ENCODE measurements at regions not wholly inside any gene's neighbourhood (a gene's known extent, or its start where the extent isn't known, plus 50 kb on each side); places are given as distances from the start of the nearest gene placed in this dataset.
"Not testable (repeated sequence)": the region's sequence is repeated elsewhere in the genome, so short reads cannot be mapped to it uniquely, and the experiment has no call there.

DNA sequence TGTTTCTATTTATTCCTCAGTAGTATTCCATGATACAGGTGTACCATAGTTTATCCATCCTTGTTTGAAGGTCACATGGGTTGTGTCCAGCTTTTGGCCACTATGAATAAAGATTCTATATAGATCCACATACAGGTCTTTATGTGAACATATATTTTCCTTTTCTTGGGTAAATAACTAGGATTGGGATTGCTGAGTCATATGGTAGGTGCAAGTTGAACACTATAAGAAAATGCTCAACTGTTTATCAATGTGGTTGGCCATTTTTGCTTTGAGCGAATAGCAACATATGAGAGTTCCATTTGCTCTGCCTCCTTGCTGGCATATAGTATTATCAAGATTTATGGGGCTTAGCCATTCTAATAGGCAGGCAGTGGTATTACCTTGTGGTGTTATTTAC lies 170.2 kb upstream of the KCNJ15 start:
- ATAC-seq: no peak
- Histone ChIP-seq H3K36me3 (no peaks in the 10 kb centered on the region), H3K27ac (no peak overlapping the region), H3K9me3 (no peaks in the 10 kb centered on the region), H3K4me3 (no peak overlapping the region), H3K27me3 (no peaks in the 10 kb centered on the region), H3K4me1 (no peaks in the 10 kb centered on the region)
- TF ChIP-seq, protein P1, sequence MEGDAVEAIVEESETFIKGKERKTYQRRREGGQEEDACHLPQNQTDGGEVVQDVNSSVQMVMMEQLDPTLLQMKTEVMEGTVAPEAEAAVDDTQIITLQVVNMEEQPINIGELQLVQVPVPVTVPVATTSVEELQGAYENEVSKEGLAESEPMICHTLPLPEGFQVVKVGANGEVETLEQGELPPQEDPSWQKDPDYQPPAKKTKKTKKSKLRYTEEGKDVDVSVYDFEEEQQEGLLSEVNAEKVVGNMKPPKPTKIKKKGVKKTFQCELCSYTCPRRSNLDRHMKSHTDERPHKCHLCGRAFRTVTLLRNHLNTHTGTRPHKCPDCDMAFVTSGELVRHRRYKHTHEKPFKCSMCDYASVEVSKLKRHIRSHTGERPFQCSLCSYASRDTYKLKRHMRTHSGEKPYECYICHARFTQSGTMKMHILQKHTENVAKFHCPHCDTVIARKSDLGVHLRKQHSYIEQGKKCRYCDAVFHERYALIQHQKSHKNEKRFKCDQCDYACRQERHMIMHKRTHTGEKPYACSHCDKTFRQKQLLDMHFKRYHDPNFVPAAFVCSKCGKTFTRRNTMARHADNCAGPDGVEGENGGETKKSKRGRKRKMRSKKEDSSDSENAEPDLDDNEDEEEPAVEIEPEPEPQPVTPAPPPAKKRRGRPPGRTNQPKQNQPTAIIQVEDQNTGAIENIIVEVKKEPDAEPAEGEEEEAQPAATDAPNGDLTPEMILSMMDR (IDR thresholded peaks at IDR 0.05 in 4 of 5, conservative IDR thresholded peaks at IDR 0.05 in 1 of 5): no peak
- TF ChIP-seq POLR2A (IDR thresholded peaks at IDR 0.05): no peak
- DNase-seq: no peak
- intact Hi-C loops (cut with DNase I; ENCODE audit: low total_unique reads) (no loop called here), in situ Hi-C loops (cut with MboI; ENCODE audit: low sequenced_read_pairs in 4 of 4) (no loop called here)

DNA sequence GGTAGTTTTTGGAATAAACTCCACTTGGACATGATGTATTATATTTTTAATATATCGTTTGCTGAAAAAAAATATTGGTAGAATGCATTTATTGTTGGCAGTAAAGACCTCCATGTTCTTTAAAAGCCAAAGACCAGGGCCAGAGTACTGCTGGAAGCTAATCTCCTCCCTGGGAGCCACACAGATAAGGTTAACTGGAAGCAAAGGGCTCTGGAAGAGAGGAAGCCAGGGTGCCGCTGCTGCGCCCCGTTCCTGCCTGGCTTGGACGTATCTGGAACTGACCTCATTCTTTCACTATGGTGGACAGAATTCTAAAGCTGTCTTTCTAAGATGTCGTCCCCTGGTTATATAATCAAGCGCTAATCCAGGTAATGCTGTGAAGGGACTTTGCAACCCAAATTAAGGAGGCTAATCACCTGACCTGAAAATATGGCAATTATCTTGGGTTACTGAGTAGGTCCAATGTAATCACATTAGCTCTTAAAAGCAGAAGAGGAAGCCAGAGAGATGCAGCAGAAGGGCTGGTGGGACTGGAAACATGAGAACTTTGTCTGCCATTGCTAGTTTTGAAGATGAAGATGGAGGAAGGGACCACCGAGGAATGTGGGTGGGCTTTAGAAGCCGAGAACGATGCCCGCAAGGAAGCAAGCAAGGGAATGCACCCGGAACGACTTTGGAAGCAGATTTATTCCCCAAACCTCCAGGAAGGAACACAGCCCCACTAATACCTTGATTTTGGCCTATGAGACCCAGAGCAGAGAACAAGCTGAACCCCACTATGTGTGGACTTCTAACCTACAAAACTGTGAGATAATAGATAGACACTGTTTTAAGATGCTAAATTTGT lies 167.7 kb upstream of the KCNJ15 start:
- Histone ChIP-seq H3K27ac (no peak overlapping the region), H3K4me3 (no peak overlapping the region), H3K36me3 (no peaks in the 10 kb centered on the region), H3K4me1 (no peaks in the 10 kb centered on the region), H3K27me3 (no peaks in the 10 kb centered on the region), H3K9me3 (no peaks in the 10 kb centered on the region)
- ATAC-seq (no peak), DNase-seq (no peak)
- TF ChIP-seq, protein P1 (IDR thresholded peaks at IDR 0.05 in 4 of 5, conservative IDR thresholded peaks at IDR 0.05 in 1 of 5): no peak
- no peak for TF ChIP-seq POLR2A (IDR thresholded peaks at IDR 0.05)
- intact Hi-C loops (cut with DNase I; ENCODE audit: low total_unique reads): no loop called here
- in situ Hi-C loops (cut with MboI; ENCODE audit: low sequenced_read_pairs in 4 of 4): no loop called here

DNA sequence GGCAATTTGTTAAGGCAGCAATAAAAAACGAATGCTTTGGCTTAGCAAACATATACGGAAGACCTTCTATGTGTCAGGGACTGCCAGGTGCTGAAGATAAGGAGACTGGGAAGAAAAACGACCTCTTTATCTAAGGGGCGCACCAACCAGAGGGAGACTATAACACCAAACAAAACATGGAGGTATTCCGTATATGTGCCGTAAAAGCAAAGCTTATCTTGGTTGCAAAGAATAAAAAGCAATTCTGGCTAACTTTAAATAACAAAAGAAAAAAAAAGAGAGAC lies 167.1 kb upstream of the KCNJ15 start:
- no peak for TF ChIP-seq POLR2A (IDR thresholded peaks at IDR 0.05)
- TF ChIP-seq, protein P1 (IDR thresholded peaks at IDR 0.05 in 4 of 5, conservative IDR thresholded peaks at IDR 0.05 in 1 of 5): no peak
- DNase-seq (no peak), ATAC-seq (no peak)
- Histone ChIP-seq H3K36me3 (no peaks in the 10 kb centered on the region), H3K4me1 (no peaks in the 10 kb centered on the region), H3K27me3 (no peaks in the 10 kb centered on the region), H3K27ac (no peak overlapping the region), H3K9me3 (no peaks in the 10 kb centered on the region), H3K4me3 (no peak overlapping the region)
- in situ Hi-C loops (cut with MboI; ENCODE audit: low sequenced_read_pairs in 4 of 4): no loop called here
- intact Hi-C loops (cut with DNase I; ENCODE audit: low total_unique reads): no loop called here

DNA sequence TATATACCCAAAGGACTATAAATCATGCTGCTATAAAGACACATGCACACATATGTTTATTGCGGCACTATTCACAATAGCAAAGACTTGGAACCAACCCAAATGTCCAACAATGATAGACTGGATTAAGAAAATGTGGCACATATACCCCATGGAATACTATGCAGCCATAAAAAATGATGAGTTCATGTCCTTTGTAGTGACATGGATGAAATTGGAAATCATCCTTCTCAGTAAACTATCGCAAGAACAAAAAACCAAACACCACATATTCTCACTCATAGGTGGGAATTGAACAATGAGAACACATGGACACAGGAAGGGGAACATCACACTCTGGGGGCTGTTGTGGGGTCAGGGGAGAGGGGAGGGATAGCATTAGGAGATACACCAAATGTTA lies 165.7 kb upstream of the KCNJ15 start:
- DNase-seq; H3K4me3 ChIP-seq; H3K27me3 ChIP-seq; intact Hi-C loops (cut with DNase I; ENCODE audit: low total_unique reads); ATAC-seq; H3K27ac ChIP-seq; H3K4me1 ChIP-seq; H3K36me3 ChIP-seq; H3K9me3 ChIP-seq; in situ Hi-C loops (cut with MboI; ENCODE audit: low sequenced_read_pairs in 4 of 4): not testable (repeated sequence)

DNA sequence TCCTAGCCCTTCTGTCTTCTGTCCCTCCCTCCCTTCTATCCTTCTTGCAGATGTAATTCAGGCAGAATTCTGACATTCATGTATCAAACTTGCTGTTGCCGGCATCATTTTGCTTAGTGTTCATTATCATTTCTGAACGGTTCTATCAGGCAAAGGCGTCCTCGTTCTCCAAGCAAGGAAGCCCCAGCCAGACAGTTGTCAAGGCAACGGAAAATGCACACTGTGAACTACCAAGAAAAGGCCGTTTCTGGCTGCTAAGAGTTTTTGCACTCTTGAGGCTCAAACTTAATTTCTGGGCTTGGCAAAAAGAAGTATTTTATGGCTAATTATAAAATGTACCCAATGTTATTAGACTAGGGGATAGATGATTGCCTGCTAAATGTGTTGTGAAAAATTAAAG lies 164.7 kb upstream of the KCNJ15 start:
- Histone ChIP-seq H3K4me1 (no peaks in the 10 kb centered on the region), H3K27ac (no peak overlapping the region), H3K4me3 (no peak overlapping the region), H3K27me3 (no peaks in the 10 kb centered on the region), H3K36me3 (no peaks in the 10 kb centered on the region), H3K9me3 (no peaks in the 10 kb centered on the region)
- ATAC-seq (no peak), DNase-seq (no peak)
- in situ Hi-C loops (cut with MboI; ENCODE audit: low sequenced_read_pairs in 4 of 4) (no loop called here), intact Hi-C loops (cut with DNase I; ENCODE audit: low total_unique reads) (no loop called here)
- no peak for TF ChIP-seq POLR2A (IDR thresholded peaks at IDR 0.05)
- TF ChIP-seq, protein P1 (IDR thresholded peaks at IDR 0.05 in 4 of 5, conservative IDR thresholded peaks at IDR 0.05 in 1 of 5): no peak

Data from gastrocnemius medialis (tissue), 4 donors.